GM21526 (cell line): ENCODE measurements at regions not wholly inside any gene's neighbourhood (a gene's known extent, or its start where the extent isn't known, plus 50 kb on each side); places are given as distances from the start of the nearest gene placed in this dataset.
A peak's percentile ranks its signal among the peaks of the same experiment; 100 is the strongest.
"Not testable (repeated sequence)": the region's sequence is repeated elsewhere in the genome, so short reads cannot be mapped to it uniquely, and the experiment has no call there.

Experiments used
- ATAC-seq: cut with Tn5 transposase; IDR thresholded peaks from one replicate; pipeline ENCODE4 v1.9.1; 2021; ENCODE audit warnings: moderate library complexity; ENCODE audit not compliant: unreplicated experiment, low FRiP score

DNA sequence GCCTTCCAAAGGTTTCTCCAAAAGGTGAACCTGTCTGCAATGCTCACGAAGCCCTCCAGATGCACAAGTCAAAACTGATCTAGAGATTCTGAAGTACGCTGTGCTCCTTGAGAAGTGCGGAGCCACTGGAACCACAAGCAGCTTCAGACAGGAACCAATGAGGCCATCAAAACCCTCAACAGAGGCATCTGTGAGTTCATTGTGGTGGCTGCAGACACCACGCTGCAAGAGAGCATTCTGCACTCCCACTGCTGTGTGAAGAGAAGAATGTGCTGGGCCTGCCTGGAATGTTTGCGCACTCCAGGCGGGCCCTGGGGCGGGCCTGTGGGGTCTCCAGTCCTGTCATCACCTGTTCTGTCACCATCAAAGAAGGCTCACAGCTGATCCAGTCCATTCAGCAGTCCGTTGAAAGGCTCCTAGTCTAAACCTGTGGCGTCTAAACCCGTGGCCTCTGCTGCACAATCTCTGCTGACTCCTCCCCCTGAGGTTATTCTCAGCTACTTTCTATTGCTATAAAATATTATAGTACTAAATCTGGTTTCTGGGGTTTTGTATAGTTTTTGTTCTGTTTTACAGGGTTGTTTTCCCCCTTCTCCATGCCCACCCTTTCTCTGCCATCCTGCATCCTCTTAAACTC, 111.6 kb downstream of the PPIAL4A start:
- not testable (repeated sequence) for ATAC-seq

DNA sequence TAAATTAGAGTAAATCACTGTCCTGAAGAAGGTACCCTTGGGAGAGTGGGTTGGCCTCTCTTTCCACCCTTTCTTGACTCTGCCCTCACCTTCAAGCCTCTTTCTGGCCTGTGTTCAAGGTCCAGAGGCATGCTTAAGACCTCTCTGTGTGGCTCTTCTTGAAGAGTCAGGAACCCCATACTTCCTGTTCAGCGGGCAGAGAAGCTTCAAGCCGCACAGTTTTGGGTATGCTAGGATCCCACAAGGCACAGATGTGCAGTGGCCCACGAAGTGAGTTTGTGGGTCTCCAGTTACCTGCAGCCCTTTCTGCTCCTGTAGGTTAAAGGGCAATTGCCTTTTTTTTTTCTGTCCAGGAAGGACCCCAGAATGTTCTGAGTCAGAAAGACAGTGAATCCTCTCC, 113.7 kb downstream of the PPIAL4A start:
- ATAC-seq = not testable (repeated sequence)

DNA sequence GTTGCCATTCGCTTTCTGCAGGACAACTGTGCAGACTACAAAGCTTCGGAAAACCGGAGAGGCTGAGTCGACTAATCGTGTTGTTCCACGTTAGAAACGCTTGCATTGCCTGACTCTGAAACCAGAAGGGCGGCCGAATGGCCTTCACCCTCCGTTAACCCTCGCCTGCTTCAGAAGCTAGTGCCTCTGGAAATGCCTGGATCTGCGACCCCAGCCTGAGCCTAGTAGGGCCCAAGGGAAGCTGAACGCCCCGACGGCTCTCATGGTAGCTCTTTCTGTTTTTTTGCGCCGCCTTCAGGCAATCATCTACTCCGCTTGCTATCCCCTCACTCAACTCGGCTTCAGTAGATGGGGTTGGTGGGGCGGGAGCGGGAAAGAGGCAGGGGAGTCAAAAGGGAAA, 117.3 kb downstream of the PPIAL4A start:
- ATAC-seq = not testable (repeated sequence)

DNA sequence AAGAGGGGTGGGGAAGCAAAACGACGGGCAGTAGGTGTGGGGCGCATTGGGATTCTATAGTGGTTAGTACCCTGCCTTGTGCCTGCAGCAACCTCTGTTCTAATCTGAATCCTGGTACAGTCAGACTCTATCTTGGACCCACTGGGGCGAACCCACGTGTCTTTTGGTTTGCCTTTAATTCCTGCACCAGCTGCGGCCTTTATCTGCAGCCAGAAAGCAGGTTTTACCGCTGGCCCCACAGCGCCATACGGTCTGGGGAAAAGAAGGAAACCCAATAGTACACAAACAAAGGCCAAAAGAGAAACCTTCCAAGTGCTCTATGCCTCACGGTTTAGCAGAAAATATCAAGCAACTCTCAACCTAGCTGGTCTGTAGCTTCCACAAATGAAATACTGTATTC, 118.2 kb downstream of the PPIAL4A start:
- not testable (repeated sequence) for ATAC-seq

DNA sequence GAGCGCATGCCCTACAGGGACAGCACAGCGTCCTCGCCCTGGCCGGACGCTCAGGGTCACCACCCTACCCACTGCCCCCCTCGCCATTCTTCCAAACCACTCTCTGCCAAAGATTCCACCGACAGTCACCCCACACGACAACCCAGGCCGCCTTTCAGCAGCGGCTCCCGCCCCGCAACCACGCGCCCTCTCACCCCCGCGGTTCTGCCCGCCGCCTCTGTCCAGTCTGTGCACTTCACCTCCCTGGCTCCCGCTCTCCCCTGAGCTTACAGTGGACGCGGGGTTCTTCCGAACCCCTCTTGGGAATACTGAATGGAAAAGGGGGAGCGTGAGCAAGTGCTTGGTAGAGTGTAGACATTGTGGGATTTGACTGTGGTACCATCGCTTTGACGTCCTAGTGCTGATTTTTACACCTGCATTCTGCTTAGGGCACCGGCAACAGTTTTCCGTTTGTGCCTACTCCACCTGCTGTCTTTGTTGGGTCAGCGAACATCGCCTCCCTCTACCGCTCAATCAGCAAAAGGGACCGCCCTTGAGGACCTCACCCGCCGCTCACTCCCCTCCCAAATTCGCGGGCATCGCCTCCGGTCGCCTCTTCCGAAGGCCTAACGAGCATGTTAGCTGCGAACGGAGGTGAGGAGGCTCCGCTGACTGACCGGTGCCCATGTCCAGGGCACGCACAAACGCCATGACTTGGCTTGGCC, 119.1 kb downstream of the PPIAL4A start:
- ATAC-seq = not testable (repeated sequence)

DNA sequence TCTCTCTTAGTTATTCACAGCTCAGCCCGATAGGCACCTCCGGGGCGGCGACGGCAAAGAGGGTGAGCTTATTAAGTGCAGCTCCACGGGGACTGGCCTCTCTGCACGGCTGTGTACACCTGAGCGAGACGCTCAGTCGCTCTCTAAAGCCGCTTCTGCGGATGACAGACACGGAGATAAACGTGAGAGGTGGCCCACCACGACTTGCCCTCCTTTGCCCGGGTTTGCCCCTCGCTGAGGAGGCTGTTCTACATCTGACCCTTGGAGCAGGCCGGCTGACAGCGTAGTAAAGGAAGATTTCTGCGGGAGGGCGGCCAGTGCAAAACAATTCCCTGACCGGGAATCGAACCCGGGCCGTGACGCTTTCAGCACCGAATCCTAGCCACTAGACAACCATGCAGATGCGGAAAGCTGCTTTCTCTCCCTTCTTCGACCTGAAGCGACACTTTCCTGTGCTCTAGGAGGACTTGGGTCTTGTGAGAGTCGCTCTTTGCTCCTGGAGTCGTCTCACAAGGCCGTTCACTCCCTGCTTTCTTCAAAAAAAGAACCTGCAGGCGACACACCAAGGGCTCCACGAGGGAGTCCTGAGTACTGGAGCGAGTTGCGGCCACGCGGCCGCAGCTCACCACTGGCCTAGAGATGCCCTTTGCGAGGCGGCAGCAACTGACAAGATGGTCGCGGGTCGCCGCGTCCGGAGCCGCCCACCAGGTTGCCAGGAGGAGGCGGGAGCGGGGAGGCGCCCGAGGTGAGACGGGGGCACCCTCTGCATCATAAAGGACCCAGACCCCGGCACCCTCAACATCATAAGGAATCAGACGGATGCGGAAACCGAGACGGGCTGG, 119.9 kb downstream of the PPIAL4A start:
- ATAC-seq = not testable (repeated sequence)

DNA sequence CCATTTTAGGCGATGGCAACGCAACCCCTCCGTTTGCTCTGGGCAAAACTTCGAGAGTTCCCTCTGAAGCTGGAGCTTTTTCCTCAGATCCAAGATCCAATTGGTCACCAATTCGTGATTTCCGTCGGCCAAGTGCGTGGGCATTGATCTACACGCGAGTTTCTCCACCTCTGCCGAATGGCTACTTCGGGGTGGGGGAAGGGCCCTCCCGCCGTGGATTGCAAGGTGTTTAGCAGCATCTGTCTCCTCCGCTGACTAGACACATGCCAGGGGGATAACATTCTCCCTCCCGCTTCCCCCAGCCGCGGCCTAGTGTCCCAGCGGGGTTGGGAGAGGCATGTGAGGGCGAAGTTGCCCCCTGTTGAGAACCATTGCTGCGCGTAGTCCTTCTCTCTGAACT, 120.6 kb downstream of the PPIAL4A start:
- ATAC-seq = not testable (repeated sequence)

DNA sequence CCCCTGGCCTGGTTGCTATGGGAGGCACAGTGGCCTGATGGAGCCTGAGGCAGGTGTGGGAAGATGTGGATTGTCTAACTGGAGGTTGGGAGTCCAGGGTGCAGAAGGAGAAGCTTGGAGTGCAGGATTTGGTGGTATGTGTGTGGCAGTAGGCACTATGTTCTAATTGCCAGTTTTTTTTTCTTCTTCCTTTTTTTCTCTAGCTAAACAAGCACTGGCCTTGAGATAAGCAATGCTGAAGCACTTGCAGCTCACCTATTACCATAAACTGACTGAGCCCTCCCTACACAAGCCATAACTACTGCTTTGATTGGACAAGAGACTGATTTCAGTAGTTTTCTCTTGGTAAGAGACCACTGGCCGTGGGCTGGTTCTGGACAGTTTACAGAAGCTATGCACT, 123.6 kb downstream of the PPIAL4A start:
- not testable (repeated sequence) for ATAC-seq

DNA sequence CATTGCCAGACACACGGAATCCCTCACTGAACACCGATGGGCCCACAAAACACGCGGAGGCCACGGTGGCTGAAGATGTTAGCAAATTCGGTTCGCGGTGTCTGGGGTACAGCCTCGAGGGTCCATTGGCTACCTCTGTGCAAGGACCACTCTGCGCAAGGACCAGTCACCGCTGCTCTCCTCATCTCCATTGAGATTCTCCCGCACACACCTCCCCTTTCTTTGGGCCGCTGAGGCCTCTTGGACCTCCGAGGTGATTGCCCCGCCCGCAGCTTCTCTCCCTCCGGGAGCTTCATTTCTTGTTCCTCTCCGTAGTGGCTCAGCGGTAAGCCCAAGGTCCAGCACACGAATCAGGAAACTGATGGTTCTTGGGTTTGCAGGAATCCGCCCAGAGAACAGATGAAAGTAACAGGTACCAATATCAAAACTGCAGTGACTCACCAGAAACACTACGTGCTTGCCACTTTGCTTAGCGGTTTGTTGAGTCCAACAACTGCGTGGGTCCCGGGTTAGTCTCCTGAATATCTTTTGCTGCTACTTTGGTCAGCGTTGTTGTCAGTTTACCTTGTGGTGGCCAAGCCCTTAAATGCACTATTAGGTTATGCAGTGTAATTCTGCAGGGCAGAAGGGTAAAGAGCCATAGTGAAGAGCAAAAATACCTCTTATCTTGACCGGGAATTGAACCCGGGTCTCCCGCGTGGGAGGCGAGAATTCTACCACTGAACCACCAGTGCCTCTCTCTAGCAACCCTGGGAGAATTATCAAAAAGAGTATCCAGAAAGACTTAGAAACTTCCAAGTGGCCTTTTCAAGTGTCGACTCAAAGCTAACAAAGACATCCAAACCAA, 126.8 kb downstream of the PPIAL4A start:
- ATAC-seq = peak; percentile 56

DNA sequence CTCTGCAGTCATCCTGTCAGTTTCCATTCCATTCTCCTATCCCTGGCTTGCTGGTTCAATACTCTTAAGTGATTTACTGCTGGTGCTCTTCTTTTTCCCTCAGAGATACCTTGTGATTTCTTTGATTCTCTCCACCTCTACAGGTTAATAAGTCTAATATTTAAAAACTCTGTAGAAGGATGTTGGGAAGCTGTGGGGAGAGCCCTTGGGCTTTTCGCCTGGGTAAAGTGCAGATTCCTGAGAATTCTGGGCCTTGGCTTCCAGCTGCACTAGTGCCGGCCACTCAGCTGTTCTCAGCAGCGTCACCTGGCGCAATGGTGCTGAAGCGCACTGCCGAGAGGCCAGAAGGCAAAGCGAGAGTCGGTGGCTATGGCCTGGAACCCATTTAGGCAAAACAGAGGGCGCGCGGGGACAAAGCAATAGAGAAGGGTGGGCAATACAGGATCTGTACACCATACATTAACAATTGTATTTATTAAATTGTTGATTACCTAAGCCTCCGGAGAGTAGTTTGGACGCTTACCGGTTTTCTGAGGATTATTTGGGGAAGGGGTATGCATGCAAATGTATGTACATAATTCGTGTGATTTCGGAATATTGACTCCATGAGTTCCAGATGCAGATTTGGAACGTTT, 130.3 kb downstream of the PPIAL4A start:
- ATAC-seq = peak; percentile 54

DNA sequence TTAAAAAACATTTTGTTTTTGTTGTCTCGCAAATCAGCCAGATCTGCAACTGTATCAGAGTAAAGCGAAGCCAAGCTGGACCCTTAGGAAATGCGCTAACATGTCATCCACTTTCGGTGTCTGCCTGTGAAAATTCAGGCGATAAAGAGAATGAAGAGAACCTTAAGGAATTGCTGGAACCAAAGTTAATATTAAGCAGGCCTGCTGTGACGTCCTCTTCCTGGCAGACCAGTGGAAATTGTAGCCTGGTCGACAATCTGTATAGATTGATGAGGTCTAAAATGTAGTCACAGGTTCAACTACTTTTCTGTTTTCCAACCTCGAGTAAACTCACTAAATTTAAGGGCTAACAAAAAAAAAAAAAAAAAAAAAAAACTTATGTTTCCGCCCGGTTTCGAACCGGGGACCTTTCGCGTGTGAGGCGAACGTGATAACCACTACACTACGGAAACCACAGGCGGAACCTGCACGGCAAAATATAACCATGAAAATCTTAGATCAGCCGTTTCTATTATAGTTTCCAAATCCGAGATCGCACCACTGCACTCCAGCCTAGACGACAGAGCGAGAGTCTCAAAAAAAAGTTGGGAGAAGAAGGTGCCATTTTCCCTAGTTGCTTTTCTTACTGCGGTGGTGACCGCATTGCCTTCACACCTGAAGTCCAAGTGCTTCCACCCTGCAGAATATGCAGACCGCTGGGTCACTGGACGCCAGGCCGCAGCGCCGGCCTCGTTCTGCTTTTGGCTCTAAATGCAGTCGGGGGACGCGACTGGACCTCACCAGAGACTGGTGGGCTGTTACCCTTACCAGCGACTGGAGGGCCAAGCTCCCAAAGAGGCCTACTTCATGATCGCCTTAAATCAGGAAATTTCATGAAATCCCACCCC, 131.0 kb downstream of the PPIAL4A start:
- ATAC-seq = not testable (repeated sequence)

DNA sequence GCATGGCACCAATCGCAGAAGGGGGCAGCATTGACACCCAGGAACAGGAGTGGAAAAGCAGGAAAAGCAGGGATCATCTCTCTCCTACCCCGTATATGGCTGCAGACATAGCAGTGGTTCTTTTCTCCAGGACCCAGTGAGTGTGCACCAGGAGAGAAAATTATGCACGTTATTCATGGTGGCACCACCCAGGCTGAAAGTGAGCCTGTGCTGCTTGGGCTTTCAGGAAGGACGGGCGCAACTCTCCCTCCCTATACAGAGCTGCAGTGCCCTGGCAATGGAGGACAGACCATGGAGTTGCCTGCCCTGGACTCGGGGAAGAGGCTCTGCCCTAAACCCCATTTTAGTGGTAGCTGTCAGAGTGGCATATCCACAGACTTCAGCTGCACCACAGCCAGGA, 132.1 kb downstream of the PPIAL4A start:
- ATAC-seq = not testable (repeated sequence)

DNA sequence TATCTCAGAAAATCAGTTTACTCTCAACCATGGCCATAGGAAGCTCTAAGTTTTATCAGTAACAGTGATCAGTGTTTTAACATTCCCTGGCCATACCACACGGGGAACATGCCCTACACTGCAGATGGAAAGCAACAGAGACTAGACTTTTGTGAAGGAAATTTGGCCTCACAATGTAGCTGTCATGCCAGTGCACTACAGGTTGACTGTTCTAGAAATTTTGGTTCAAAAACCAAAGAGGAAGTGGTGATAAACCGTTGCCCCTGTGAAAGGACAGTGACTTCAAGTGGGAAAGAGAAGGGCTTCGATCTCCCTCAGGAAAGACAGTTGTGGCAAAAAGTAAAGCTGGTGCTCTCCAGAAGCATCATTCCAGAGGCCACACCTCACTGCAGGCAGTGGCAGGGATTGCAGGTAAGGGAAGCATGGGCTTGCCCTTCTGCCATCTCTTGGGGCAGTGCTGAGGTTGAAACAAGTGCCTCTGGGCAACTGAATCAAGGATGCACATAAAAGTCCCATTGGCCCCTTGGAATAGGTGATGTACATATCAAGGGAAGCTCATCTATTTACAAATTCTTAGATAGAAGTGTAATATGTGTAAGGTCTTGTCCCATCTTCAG, 143.4 kb downstream of the PPIAL4A start:
- not testable (repeated sequence) for ATAC-seq

DNA sequence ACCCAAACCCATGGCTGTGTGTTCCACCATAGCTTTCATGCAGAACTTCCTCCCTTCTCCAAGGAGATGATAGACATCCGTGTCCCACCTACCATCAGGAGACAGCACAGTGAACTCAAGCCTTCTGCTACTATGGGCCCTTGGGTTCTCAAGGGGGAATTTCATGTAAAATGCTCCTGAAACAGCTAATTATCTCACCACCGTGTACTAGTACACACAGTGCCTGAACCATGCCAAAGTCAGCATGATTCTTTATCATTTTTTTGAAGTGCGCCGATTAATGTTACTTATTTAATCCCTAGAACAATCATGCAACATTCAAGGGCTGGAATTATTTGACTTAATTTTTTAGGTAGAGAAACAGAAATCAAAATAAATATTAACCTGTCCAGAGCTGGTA, 147.2 kb downstream of the PPIAL4A start:
- ATAC-seq = not testable (repeated sequence)

DNA sequence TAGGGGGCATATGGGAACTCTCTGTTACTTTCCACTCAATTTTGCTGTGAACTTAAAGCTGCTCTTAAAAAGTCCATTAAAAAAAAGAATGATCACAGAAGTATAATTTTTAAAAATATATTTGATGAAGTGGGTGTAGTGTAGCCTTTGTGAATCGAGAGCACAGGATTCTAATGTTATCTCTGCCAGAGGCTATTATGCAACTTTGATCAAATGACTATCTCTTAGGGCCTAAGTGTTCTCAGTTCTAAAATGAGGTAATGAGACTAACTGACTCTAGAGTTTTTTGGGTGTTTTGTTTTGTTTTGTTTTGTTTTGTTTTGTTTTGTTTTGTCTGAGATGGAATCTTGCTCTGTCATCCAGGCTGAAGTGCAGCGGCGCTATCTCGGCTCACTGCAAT, 143.2 kb downstream of the FAM72B start:
- not testable (repeated sequence) for ATAC-seq

DNA sequence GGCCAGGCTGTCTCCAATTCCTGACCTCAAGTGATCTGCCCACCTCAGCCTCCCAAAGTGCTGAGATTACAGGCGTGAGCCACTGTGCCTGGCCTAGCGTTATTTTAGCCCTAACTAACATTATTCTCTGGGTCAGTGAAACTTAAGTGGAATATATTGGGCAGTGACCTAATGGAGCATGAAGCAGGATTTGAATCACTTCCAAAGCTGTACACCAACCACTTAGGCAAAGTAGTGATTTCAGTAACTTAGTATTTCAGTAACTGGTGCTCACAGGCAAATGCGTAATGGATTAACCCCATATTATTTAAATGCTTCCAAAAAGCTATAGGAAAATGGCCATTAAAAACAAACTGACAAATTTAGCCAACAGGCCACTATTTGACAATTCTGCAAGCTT, 142.6 kb downstream of the FAM72B start:
- not testable (repeated sequence) for ATAC-seq

DNA sequence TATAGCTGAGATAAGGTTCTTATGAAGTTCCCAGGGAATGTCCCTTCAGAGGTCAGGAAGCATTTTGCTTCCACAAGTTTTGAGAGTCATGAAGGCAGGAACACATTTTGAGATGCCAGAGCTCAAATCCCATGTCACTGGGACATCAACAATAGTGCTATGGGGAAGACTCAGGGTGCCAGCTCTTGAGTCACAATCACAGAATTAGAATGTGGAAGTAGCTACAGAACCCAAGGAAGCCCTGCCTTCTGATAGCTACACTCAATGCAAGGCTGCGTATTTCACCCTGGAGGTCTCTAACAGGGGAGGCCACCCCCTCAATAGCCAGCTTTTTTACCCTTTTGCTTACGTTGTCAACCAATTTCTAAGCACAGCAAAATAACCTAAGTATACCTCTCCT, 141.3 kb downstream of the FAM72B start:
- ATAC-seq = not testable (repeated sequence)

DNA sequence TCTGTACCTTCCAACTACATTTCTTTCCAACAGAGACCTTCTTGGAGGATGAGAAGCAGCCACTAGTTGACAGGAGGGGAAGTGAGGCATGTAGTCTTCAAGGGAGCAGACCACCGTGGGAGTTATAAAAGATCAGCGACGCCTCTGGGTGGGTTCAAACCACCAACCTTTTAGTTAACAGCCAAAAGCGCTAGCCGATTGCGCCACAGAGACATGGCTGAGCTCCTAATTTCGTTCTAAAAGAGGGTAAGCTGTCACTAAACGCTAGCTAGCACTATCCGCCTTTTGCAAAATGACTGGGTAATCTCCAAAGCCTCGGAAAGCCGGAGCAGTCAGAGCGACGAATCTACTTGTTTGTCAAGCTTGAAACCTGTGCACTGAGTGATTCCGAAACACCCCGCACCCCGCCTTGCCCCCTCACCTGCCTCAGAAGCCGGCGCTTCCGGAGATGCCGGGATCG, 135.8 kb downstream of the FAM72B start:
- ATAC-seq = not testable (repeated sequence)
